ENCODE measurements at regions not wholly inside any gene's neighbourhood (a gene's known extent, or its start where the extent isn't known, plus 50 kb on each side); places are given as distances from the start of the nearest gene placed in this dataset.

GRCh38 chr9:80448996-80449395 lies 877.2 kb downstream of the TLE4 start:
- no peak for DNase-seq

- DNase-seq: no peak
Measured at GRCh38 chr9:80447876-80448275, 876.1 kb downstream of the TLE4 start.

GRCh38 chr9:80440724-80441123 lies 869.0 kb downstream of the TLE4 start:
- DNase-seq: no peak

GRCh38 chr9:80437825-80438224 lies 866.1 kb downstream of the TLE4 start:
- DNase-seq: no peak

GRCh38 chr9:80437091-80437640 lies 865.4 kb downstream of the TLE4 start:
- no peak for DNase-seq

- DNase-seq: no peak
Measured at GRCh38 chr9:80435591-80435990, 863.8 kb downstream of the TLE4 start.

- DNase-seq: no peak
Measured at GRCh38 chr9:80426992-80427391, 855.2 kb downstream of the TLE4 start.

- DNase-seq: no peak
Measured at GRCh38 chr9:80417211-80417773, 845.5 kb downstream of the TLE4 start.

- DNase-seq: peak; percentile 88
Measured at GRCh38 chr9:80410106-80410505, 838.3 kb downstream of the TLE4 start.

GRCh38 chr9:80407220-80407619 lies 835.5 kb downstream of the TLE4 start:
- DNase-seq: no peak

- DNase-seq: no peak
Measured at GRCh38 chr9:80401243-80401642, 829.5 kb downstream of the TLE4 start.

GRCh38 chr9:80400624-80401230 lies 829.0 kb downstream of the TLE4 start:
- no peak for DNase-seq

- no peak for DNase-seq
Measured at GRCh38 chr9:80399606-80400005, 827.8 kb downstream of the TLE4 start.

GRCh38 chr9:80387828-80388227 lies 816.1 kb downstream of the TLE4 start:
- no peak for DNase-seq

- no peak for DNase-seq
Measured at GRCh38 chr9:80385246-80385645, 813.5 kb downstream of the TLE4 start.

GRCh38 chr9:80383331-80383730 lies 811.6 kb downstream of the TLE4 start:
- DNase-seq: no peak

- no peak for DNase-seq
Measured at GRCh38 chr9:80382211-80382891, 810.6 kb downstream of the TLE4 start.

- DNase-seq: no peak
Measured at GRCh38 chr9:80380301-80380700, 808.5 kb downstream of the TLE4 start.

- DNase-seq: no peak
Measured at GRCh38 chr9:80378669-80379293, 807.0 kb downstream of the TLE4 start.

GRCh38 chr9:80376180-80376579 lies 804.4 kb downstream of the TLE4 start:
- peak; percentile 3 for DNase-seq

- DNase-seq: no peak
Measured at GRCh38 chr9:80375477-80375876, 803.7 kb downstream of the TLE4 start.

GRCh38 chr9:80369641-80370040 lies 797.9 kb downstream of the TLE4 start:
- DNase-seq: no peak

GRCh38 chr9:80366626-80367025 lies 794.9 kb downstream of the TLE4 start:
- no peak for DNase-seq

All from left kidney (tissue), 1 donor.